ENCODE measurements at regions not wholly inside any gene's neighbourhood (a gene's known extent, or its start where the extent isn't known, plus 50 kb on each side); places are given as distances from the start of the nearest gene placed in this dataset.
"Not testable (repeated sequence)": the region's sequence is repeated elsewhere in the genome, so short reads cannot be mapped to it uniquely, and the experiment has no call there.

- Histone ChIP-seq H3K4me3 (no peak overlapping the region), H3K36me3 (ENCODE audit: insufficient read depth in 1 of 2, low read depth in 1 of 2) (no peaks in the 10 kb centered on the region), H3K9me3 (no peaks in the 10 kb centered on the region), H3K27ac (no peak overlapping the region), H3K27me3 (ENCODE audit: insufficient read depth in 3 of 3, low read length in 2 of 3) (no peaks in the 10 kb centered on the region), H3K4me1 (no peaks in the 10 kb centered on the region)
- ATAC-seq (no peak), DNase-seq (no peak)
- intact Hi-C loops (cut with DNase I): no loop called here
- TF ChIP-seq CTCF (IDR thresholded peaks at IDR 0.05): no peak
Observed at GRCh38 chr4:79820427-79820826, 252.6 kb downstream of the ANTXR2 start.

- H3K4me3 ChIP-seq; DNase-seq; H3K27me3 ChIP-seq (ENCODE audit: insufficient read depth in 3 of 3, low read length in 2 of 3); H3K9me3 ChIP-seq; H3K36me3 ChIP-seq (ENCODE audit: insufficient read depth in 1 of 2, low read depth in 1 of 2); ATAC-seq; H3K4me1 ChIP-seq; intact Hi-C loops (cut with DNase I); H3K27ac ChIP-seq: not testable (repeated sequence)
- 84 to 93% (median 89%) methylated on average over 2 of the region's 2 CpGs for WGBS, 3 donors
Observed at GRCh38 chr4:79807933-79808332, 265.1 kb downstream of the ANTXR2 start.

GRCh38 chr4:79798047-79798446 is 275.0 kb downstream of the ANTXR2 start:
- 87 to 90% (median 89%) methylated on average over 3 of the region's 3 CpGs for WGBS, 3 donors
- H3K4me1 ChIP-seq: no peaks in the 10 kb centered on the region
- H3K27me3 ChIP-seq (ENCODE audit: insufficient read depth in 3 of 3, low read length in 2 of 3): no peaks in the 10 kb centered on the region
- intact Hi-C loops (cut with DNase I): no loop called here
- no peak for DNase-seq
- H3K9me3 ChIP-seq: no peaks in the 10 kb centered on the region
- TF ChIP-seq CTCF (IDR thresholded peaks at IDR 0.05): no peak
- no peak overlapping the region for H3K4me3 ChIP-seq
- no peaks in the 10 kb centered on the region for H3K36me3 ChIP-seq (ENCODE audit: insufficient read depth in 1 of 2, low read depth in 1 of 2)
- H3K27ac ChIP-seq: no peak overlapping the region
- ATAC-seq: no peak

- intact Hi-C loops (cut with DNase I): no loop called here
- 74 to 85% (median 83%) methylated on average over 4 of the region's 4 CpGs for WGBS, 3 donors
- no peaks in the 10 kb centered on the region for H3K9me3 ChIP-seq
- no peak for TF ChIP-seq CTCF (IDR thresholded peaks at IDR 0.05)
- no peak overlapping the region for H3K27ac ChIP-seq
- no peak for ATAC-seq
- no peaks in the 10 kb centered on the region for H3K36me3 ChIP-seq (ENCODE audit: insufficient read depth in 1 of 2, low read depth in 1 of 2)
- H3K4me3 ChIP-seq: no peak overlapping the region
- DNase-seq: no peak
- H3K27me3 ChIP-seq (ENCODE audit: insufficient read depth in 3 of 3, low read length in 2 of 3): no peaks in the 10 kb centered on the region
- no peaks in the 10 kb centered on the region for H3K4me1 ChIP-seq
Observed at GRCh38 chr4:79796948-79797347, 276.1 kb downstream of the ANTXR2 start.

- H3K9me3 ChIP-seq: peaks cover 8% of the 10 kb centered on the region
Observed at GRCh38 chr4:79788884-79789283, 284.1 kb downstream of the ANTXR2 start.

More at GRCh38 chr4:79788884-79789283, 284.1 kb downstream of the ANTXR2 start:
- no peak overlapping the region for H3K27ac ChIP-seq
- no peaks in the 10 kb centered on the region for H3K36me3 ChIP-seq (ENCODE audit: insufficient read depth in 1 of 2, low read depth in 1 of 2)
- no peak overlapping the region for H3K4me3 ChIP-seq
- TF ChIP-seq CTCF (IDR thresholded peaks at IDR 0.05): no peak
- ATAC-seq (no peak), DNase-seq (no peak)
- intact Hi-C loops (cut with DNase I): no loop called here
- 8 to 24% (median 19%) methylated on average over 1 of the region's 1 CpG for WGBS, 3 donors
- H3K4me1 ChIP-seq: no peaks in the 10 kb centered on the region
- no peaks in the 10 kb centered on the region for H3K27me3 ChIP-seq (ENCODE audit: insufficient read depth in 3 of 3, low read length in 2 of 3)
